ENCODE measurements at regions not wholly inside any gene's neighbourhood (a gene's known extent, or its start where the extent isn't known, plus 50 kb on each side); places are given as distances from the start of the nearest gene placed in this dataset.

- POLR2A ChIA-PET, result no interaction called here
- DNase-seq (ENCODE audit: low spot score) (no peak), ATAC-seq (no peak)
- no peak overlapping the region for H3K27ac Mint-ChIP-seq
- H3K9me3 Mint-ChIP-seq, result no peaks in the 10 kb centered on the region
- no peaks in the 10 kb centered on the region for H3K36me3 Mint-ChIP-seq
- H3K4me1 Mint-ChIP-seq, result 0 out of 2 replicates have a peak, but pooled peaks cover 3% of the 10 kb centered on the region
- no peak overlapping the region for H3K4me3 Mint-ChIP-seq
- H3K27me3 Mint-ChIP-seq (ENCODE audit: low read depth), result no peaks in the 10 kb centered on the region
- TF ChIP-seq CREM (CRISPR knock-in tag; IDR thresholded peaks at IDR 0.05) (no peak), TP53 (CRISPR knock-in tag; IDR thresholded peaks at IDR 0.05) (no peak), MYBL2 (CRISPR knock-in tag; IDR thresholded peaks at IDR 0.05) (no peak), FOXP1 (CRISPR knock-in tag; IDR thresholded peaks at IDR 0.05; ENCODE audit: borderline replicate concordance) (no peak), RELA (CRISPR knock-in tag; IDR thresholded peaks at IDR 0.05; ENCODE audit: borderline replicate concordance) (no peak), MXD4 (CRISPR knock-in tag; IDR thresholded peaks at IDR 0.05; ENCODE audit: borderline replicate concordance) (no peak)
- CTCF ChIA-PET, result no interaction called here
Measured at GRCh38 chr5:155263381-155263780, 249.8 kb downstream of the KIF4B start.

GRCh38 chr5:155264809-155265208 lies 251.3 kb downstream of the KIF4B start:
- ATAC-seq (no peak), DNase-seq (ENCODE audit: low spot score) (no peak)
- CTCF ChIA-PET, result interaction anchor here (0.7 kb wide), 1 partner anchor 125 kb away, joined by 3 read pairs; no protein-coding TSS in a partner anchor
- POLR2A ChIA-PET, result no interaction called here
- TF ChIP-seq MAX (CRISPR knock-in tag; IDR thresholded peaks at IDR 0.05), result no peak
- no peak for TF ChIP-seq ZNF512 (CRISPR knock-in tag; IDR thresholded peaks at IDR 0.05; ENCODE audit: borderline replicate concordance)
- no peak for TF ChIP-seq E2F4 (CRISPR knock-in tag; IDR thresholded peaks at IDR 0.05; ENCODE audit: borderline replicate concordance, low read depth)
- TF ChIP-seq PRRX2 (CRISPR knock-in tag; IDR thresholded peaks at IDR 0.05), result no peak
- TF ChIP-seq GRHL2 (CRISPR knock-in tag; IDR thresholded peaks at IDR 0.05; ENCODE audit: insufficient replicate concordance, severe bottlenecking), result no peak
- TF ChIP-seq ZNF281 (CRISPR knock-in tag; IDR thresholded peaks at IDR 0.05), result no peak
- TF ChIP-seq ZNF396 (CRISPR knock-in tag; IDR thresholded peaks at IDR 0.05; ENCODE audit: borderline replicate concordance), result no peak
- TF ChIP-seq FOXP1 (CRISPR knock-in tag; IDR thresholded peaks at IDR 0.05; ENCODE audit: borderline replicate concordance), result no peak
- TF ChIP-seq TP53 (CRISPR knock-in tag; IDR thresholded peaks at IDR 0.05), result no peak
- no peak for TF ChIP-seq AR (CRISPR knock-in tag; IDR thresholded peaks at IDR 0.05)
- no peak for TF ChIP-seq NFYB (CRISPR knock-in tag; conservative IDR thresholded peaks at IDR 0.05; ENCODE audit: low read depth)
- TF ChIP-seq SMAD3 (CRISPR knock-in tag; IDR thresholded peaks at IDR 0.05; ENCODE audit: borderline replicate concordance), result no peak
- no peak for TF ChIP-seq E2F1 (CRISPR knock-in tag; IDR thresholded peaks at IDR 0.05)
- TF ChIP-seq ZBTB43 (CRISPR knock-in tag; IDR thresholded peaks at IDR 0.05), result no peak
- H3K4me1 Mint-ChIP-seq, result 0 out of 2 replicates have a peak, but pooled peaks cover 3% of the 10 kb centered on the region
- no peaks in the 10 kb centered on the region for H3K9me3 Mint-ChIP-seq
- no peak overlapping the region for H3K4me3 Mint-ChIP-seq
- no peak overlapping the region for H3K27ac Mint-ChIP-seq
- H3K27me3 Mint-ChIP-seq (ENCODE audit: low read depth), result no peaks in the 10 kb centered on the region
- no peaks in the 10 kb centered on the region for H3K36me3 Mint-ChIP-seq
